RCC 7860 (cell line): ENCODE measurements at regions not wholly inside any gene's neighbourhood (a gene's known extent, or its start where the extent isn't known, plus 50 kb on each side); places are given as distances from the start of the nearest gene placed in this dataset.
"Not testable (repeated sequence)": the region's sequence is repeated elsewhere in the genome, so short reads cannot be mapped to it uniquely, and the experiment has no call there.

Experiments
- DNase-seq: peaks from one replicate; pipeline ENCODE4 v3.0.0-alpha.2; 2015; ENCODE audit warnings: low spot score
- FAIRE-seq: peaks from 2 replicates; lab custom pipeline; 2012; peaks lifted over from hg19 to GRCh38; lab: Jason Lieb, UNC

GRCh38 chr18:64372850-64373249 is 224.0 kb upstream of the LINC00305 start:
- FAIRE-seq = no peak
- no peak for DNase-seq

- not testable (repeated sequence) for FAIRE-seq, DNase-seq
These were observed 221.0 kb upstream of the LINC00305 start for GRCh38 chr18:64369830-64370440.

GRCh38 chr18:64365106-64365505 is 216.2 kb upstream of the LINC00305 start:
- no peak for DNase-seq
- no peak for FAIRE-seq

DNA sequence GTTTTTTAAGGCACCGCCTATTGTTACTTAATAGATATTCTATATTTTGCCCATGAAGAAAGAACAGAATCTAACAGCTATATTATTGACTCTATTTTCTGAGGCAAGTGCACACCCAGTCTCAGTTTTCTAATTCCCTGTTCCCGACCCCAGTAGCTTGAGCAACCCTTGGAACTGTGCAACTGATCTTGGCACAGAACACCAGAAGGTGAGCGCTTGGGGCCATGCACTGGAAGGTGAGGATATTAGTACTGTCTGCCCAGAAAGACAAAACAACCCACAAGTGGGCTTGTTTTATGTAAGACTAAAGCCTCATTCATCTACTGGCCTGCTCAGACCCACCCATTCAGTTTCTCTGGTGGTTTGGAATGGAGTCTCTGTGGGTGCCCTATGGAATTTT is 188.8 kb upstream of the LINC00305 start:
- no peak for FAIRE-seq
- DNase-seq = no peak

DNA sequence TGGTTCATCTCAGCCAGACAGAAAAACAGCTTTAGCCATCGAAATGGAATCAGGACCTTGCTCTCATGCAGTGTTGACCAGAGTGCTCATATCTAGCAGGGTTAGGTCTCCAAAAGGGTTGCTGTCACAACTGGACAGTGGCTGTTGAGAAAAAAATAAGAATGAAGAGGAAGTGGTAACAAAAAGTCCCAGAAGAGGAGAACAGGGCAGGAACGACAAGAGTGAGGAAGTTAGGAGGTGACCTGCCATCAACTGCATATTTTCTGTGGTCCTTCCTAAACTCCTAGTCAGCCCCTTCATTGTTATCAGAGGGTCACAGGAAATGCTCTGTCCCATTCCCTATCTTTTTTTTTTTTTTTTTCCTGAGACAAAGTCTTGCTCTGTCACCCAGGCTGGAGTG is 188.1 kb upstream of the LINC00305 start:
- DNase-seq (no peak), FAIRE-seq (no peak)

GRCh38 chr18:64334748-64335147 is 185.9 kb upstream of the LINC00305 start:
- DNase-seq (no peak), FAIRE-seq (no peak)

DNA sequence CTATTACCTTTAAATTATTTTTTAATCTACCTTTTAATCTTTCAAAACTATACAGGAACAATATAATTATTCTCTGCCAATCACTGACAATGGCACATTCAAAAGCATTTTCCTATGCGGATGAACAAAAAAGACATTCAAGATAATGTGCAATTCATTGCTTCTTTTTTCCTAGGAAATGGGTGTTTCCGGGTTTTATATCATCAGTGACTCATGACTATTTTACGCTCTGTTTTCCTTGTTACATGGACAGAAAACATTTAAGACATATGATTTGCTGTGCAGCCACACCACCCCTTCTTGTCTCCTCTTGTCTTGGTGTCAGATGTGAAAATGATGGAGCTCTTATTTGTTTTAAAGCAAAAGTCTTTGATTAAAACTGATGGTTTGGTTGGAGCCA is 184.7 kb upstream of the LINC00305 start:
- FAIRE-seq = no peak
- no peak for DNase-seq

DNA sequence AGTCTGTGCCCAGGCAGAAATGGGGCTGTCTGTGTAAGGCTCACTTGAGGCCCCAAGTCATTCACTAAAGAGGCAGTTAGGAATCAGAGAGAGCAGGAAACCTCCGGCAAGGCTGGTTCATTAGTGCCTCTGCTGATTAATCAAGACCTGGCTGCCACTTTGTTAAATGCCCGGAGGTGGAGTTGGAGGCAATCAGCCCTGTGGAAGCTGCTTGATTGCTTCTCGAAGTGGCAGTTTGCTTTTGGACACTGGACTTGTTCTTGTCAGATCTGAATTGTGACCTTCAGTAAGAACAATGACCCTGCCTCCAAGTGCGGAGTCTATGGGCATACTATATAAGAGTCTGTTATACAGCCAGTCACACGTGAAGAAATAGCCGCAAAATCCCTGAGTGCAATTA is 183.9 kb upstream of the LINC00305 start:
- no peak for DNase-seq
- no peak for FAIRE-seq

DNA sequence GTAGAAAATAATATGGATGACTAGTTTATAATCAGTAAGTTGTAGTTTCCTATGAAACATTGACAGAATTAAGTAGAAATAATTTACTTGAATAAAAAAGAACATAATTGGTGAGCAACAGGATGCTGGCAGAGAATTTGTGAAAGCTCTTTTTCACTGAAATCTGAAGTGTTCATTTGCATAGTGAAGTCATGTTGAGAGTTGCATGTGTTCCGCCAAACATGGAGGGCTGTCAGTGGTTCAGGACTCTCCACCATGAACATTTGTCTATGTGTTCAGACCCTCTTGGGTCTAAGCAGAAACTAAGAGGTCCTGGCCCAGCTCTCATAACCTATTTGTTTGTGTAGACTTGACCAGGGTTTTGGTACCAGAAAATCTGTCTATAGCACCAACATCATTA is 182.5 kb upstream of the LINC00305 start:
- DNase-seq = no peak
- FAIRE-seq = no peak

DNA sequence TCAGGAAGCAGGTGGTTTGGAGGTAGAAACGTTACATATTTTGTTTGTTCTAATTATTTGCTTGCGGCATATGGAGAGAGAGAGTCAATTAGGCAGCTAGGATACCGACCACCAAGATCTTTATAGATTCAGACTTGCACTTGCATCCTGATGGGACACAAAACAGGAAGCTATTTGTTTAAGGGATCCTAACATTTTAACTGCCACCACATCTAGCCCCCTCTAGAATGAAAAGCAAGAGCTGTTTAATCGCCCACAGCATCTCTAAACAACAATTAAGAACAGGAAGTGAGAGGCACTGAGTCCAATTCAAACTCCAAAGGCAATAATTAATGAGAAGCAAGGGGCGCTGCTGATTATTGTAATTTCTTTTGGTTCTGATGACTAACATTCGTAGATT is 182.0 kb upstream of the LINC00305 start:
- DNase-seq = no peak
- FAIRE-seq = no peak

- FAIRE-seq = no peak
These were observed 181.3 kb upstream of the LINC00305 start for GRCh38 chr18:64330161-64330560.

DNA sequence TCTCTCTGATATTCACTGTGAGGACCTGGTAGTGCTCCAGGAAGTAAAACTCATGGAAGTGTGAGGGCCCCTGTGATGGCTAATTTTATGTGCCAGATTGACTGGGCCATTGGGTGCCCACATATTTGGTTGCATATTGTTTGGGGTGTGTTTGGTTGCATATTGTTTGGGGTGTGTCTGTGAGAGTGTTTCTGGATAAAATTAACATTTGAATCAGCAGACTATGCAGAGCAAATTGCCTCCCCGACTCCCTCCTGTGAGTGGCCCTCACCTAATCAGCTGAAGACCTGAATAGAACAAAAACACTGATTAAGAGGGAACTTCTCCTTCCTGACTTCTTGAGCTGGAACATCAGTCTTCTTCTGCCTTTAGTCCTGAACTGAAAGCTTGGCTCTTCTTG is 173.3 kb upstream of the LINC00305 start:
- DNase-seq (no peak), FAIRE-seq (no peak)

More at GRCh38 chr18:64330161-64330560, 181.3 kb upstream of the LINC00305 start:
- DNase-seq = no peak

DNA sequence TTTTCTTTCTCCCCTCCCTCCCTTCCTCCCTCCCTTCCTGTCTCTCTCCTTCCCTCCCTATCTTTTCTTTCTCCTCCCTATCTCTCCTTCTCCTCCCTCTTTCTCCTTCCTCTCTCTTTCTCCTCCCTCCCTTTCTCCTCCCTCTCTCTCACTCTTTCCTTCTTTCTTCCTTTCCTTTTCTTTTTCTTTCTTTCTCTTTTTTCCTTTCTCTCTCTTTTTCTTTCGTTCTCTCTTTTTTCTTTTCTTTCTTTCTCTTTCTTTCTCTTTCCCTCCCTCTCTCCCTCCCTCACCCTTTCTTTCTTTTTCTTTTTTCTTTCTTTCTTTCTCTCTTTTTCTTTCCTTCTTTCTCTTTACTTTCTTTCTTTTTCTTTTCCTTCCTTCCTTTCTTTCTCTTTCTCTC is 169.7 kb upstream of the LINC00305 start:
- DNase-seq (no peak), FAIRE-seq (no peak)

DNA sequence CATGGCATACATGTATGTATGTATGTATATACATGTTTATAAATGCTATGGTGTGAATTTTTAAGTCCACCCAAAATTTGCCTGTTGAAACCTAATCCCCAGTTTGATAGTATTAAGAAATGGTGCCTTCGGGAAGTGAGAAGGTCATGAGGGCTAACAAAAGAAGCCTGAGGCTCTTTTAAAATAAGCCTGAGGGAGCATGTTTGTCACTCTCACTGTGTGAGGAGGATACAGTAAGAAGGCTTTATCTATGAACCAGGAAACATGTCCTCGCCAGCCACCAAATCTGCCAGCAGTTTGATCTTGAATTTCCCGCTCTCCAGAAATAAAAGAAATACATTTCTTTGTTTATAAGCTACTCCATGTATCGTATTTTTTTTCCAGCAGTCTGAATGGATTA is 163.0 kb upstream of the LINC00305 start:
- no peak for DNase-seq
- no peak for FAIRE-seq

DNA sequence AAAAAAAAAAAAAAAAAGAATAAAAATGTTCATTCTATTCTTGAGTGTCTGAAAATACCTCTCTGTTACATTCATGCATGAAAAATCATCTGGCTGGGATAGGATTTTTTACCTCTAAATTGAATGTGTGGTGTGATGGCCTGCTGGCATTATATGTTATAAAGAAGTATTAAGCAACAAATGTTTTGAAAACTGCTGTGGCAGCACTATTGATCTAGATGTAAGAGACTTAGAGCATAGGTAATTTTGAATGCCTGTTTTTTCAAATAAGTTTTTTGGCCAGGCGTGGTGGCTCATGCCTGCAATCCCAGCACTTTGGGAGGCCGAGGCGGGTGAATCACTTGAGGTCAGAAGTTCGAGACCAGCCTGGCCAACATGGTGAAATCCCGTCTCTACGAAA is 147.0 kb upstream of the LINC00305 start:
- no peak for FAIRE-seq
- DNase-seq = no peak

DNA sequence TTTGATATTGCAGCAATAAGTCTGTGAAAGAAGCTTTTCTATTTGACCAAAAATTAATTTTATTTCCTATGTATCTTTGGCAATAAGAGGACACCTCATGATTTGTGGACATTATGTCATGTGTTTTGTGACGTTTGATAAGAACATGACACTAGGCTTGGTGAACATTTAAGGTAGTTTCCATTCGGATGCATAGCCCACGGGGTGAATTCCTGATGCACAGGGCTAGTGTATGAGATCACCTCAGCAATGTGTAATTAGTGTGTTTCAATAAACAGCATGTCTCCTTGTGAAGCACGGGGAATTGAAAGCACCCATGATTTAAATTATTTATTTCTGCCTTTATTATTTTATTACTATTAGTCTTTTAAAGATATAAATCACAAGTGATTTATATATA is 146.1 kb upstream of the LINC00305 start:
- FAIRE-seq (no peak), DNase-seq (no peak)

DNA sequence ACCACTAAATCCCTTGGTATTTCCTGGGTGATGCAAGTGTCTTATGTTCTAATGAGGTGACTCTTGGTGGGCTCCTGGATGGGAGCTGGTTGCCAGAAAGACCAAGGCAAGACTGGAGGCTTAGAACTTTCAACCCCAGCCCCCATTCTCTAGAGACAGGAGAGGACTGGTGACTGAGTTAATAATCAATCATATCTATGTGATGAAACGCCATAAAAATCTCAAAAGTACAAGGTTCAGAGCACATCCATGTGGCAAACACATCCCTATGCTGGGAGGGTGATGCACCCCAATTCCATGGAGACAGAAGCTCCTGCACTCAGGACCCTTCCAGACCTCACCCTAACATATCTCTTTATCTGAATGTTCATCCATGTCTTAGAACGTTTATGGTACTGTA is 139.5 kb upstream of the LINC00305 start:
- DNase-seq (no peak), FAIRE-seq (no peak)

- FAIRE-seq = no peak
These were observed 139.0 kb upstream of the LINC00305 start for GRCh38 chr18:64287926-64288325.

DNA sequence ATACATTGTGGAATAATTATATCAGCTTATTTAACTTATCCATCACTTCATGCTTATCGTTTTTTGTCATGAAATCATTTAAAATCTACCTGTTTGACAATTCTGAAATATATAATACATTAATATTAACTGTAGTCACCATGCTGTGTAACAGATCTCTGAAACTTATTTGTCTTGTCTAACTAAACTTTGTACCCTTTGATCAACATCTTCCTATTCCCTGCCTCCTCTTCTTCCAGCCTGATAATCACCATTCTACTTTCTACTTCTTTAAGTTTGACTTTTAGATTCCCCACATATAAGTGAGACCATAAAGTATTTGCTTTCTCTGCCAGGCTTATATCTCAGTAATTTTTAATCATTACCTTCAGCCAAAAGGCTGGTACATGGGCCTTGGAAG is 134.2 kb upstream of the LINC00305 start:
- DNase-seq (no peak), FAIRE-seq (no peak)

More at GRCh38 chr18:64287926-64288325, 139.0 kb upstream of the LINC00305 start:
- no peak for DNase-seq

DNA sequence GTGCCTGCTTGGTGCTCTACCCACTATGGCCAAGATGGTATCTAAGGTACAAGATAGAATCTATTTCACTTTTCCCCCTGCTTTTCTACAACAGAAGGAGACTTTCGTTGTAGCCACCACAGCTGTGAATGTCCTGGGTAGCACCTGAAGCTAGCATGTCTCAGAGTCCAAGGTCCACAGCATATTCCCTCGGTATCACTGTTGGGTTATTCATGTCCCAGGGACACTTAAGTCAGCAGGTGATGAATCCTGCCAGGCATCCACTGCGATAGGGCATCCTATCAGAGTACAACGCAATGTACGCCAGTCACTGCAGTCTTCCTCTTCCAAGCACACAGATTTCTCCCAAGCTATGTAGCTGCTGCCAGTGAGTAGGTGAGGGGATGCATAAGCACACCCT is 129.1 kb upstream of the LINC00305 start:
- DNase-seq (no peak), FAIRE-seq (no peak)

DNA sequence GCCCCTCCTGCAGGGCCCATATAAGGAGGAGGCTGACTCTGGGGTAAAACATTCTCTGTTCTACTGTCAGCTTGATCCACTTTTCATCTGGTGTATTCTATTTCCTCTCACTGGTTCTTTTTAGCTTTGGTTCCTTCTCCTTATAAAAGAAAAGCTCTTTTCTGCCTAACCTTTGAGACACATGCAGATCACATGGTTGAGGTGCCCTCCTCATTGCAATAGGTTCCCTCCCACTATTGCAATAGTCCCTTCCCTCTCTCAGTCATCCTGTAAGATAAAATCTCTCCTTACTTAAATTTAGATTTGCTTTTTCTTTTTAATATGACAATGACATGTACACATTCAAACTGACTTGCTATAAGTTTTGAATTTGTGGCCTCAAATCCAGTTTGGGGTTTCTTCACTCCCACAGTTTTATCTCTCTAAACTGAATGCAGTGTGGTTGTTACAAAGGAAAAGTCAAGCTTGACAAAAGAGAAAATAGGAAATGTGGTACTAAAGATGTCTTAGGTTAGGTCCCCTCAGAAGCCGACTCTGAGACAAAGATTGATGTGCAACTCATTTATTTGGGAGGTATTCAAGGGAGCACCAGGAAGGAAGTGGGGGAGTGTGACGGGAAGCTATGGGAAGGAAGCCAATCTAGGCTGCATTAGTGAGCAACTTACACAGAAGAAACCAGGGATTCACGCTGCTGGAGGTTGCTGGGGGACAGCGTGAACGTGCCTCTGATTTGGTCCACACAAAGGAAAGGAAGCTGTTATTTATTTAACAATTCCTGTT is 127.6 kb upstream of the LINC00305 start:
- FAIRE-seq = no peak

DNA sequence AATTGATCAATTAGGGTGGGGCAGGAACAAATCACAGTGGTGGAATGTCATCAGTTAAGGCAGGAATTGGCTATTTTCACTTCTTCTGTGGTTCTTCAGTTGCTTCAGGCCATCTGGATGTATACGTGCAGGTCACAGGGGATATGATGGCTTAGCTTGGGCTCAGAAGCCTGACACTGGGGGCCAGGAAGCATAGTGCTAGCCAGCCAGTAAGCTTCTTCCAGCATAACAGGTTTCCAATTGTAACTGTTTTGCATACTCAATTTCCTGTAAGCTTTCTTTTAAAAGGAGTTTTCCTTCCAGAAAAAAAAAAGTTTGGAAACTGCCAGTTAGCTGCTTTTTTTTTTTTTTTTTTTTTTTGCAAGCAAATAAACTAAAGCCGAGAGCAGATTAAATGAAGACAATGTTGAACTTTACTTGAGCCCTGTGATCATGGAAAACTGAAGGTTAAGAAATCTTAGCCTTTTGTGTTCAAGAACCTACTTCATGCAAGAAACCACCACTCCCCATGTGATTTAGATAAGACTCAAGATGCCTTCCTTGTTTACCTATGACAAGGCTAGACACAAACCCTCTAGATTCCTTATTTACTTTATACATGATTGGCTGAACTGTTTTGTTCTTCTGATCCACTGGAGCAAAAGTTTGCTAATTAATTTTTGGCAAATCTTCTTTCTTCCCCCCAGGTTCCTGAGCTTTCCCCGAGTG is 126.9 kb upstream of the LINC00305 start:
- FAIRE-seq (no peak), DNase-seq (no peak)

More for the DNA sequence above, 127.6 kb upstream of the LINC00305 start:
- no peak for DNase-seq
